ENCODE measurements at regions not wholly inside any gene's neighbourhood (a gene's known extent, or its start where the extent isn't known, plus 50 kb on each side); places are given as distances from the start of the nearest gene placed in this dataset.
"Not testable (repeated sequence)": the region's sequence is repeated elsewhere in the genome, so short reads cannot be mapped to it uniquely, and the experiment has no call there.

- DNase-seq, result no peak
Measured at GRCh38 chr2:125227843-125228392, 1202.8 kb downstream of the CNTNAP5 start.

DNA sequence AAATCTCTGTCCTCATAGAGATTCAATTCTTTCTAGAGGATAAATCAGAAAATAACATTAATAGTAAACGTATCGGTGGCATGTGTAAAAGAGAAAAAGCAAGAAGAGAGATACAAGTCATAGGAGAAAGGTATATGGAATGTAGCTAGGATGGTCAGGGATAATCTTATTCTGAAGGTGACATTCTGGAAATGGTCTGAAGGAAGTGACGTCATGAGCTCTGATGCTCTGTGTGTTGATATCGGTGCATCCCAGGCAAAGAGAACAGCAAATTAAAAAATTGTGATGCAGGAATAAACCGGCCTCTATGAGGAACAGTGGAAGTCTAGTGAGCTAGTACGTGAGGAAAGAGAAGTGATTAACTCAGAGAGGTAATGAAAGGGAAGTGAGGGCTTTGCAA is 1215.8 kb downstream of the CNTNAP5 start:
- Mint-ChIP-seq H3K36me3 (no peaks in the 10 kb centered on the region), H3K27ac (no peak overlapping the region), H3K4me3 (no peak overlapping the region), H3K9me3 (peaks cover 4 to 16% (median 9%) of the 10 kb centered on the region in 7 donors), H3K27me3 (no peaks in the 10 kb centered on the region), H3K4me1 (no peaks in the 10 kb centered on the region)
- Histone ChIP-seq H3K4me3 (ENCODE audit: low read depth, low read length) (no peak overlapping the region), H3K27me3 (ENCODE audit: control insufficient read depth, insufficient read depth, low read length) (no peaks in the 10 kb centered on the region), H3K36me3 (ENCODE audit: control insufficient read depth, insufficient read depth, low read length) (no peaks in the 10 kb centered on the region), H3K9me3 (ENCODE audit: control insufficient read depth in 2 of 2, low read length in 2 of 2) (peaks cover 0 to 5% of the 10 kb centered on the region in 2 experiments), H3K27ac (ENCODE audit: insufficient read depth, low read length, poor library complexity, severe bottlenecking) (no peak overlapping the region), H3K4me1 (ENCODE audit: control insufficient read depth, insufficient read depth, low read length, poor library complexity, severe bottlenecking) (no peaks in the 10 kb centered on the region)
- no peak for ATAC-seq (ENCODE audit: low read depth in 2 of 2)
- no peak for DNase-seq

More at GRCh38 chr2:125227843-125228392, 1202.8 kb downstream of the CNTNAP5 start:
- no peaks in the 10 kb centered on the region for H3K36me3 ChIP-seq (ENCODE audit: control insufficient read depth, insufficient read depth, low read length)
- no peaks in the 10 kb centered on the region for H3K4me1 ChIP-seq (ENCODE audit: control insufficient read depth, insufficient read depth, low read length, poor library complexity, severe bottlenecking)
- ATAC-seq (ENCODE audit: low read depth in 2 of 2), result no peak
- H3K4me3 ChIP-seq (ENCODE audit: low read depth, low read length), result no peak overlapping the region
- H3K9me3 ChIP-seq (ENCODE audit: control insufficient read depth in 2 of 2, low read length in 2 of 2), result peaks cover 0 to 9% of the 10 kb centered on the region in 2 experiments
- H3K36me3 Mint-ChIP-seq, result no peaks in the 10 kb centered on the region
- H3K4me1 Mint-ChIP-seq, result no peaks in the 10 kb centered on the region
- H3K4me3 Mint-ChIP-seq, result no peak overlapping the region
- H3K27ac Mint-ChIP-seq, result no peak overlapping the region
- H3K27ac ChIP-seq (ENCODE audit: insufficient read depth, low read length, poor library complexity, severe bottlenecking), result no peak overlapping the region
- no peaks in the 10 kb centered on the region for H3K27me3 ChIP-seq (ENCODE audit: control insufficient read depth, insufficient read depth, low read length)
- no peaks in the 10 kb centered on the region for H3K27me3 Mint-ChIP-seq
- H3K9me3 Mint-ChIP-seq, result peaks cover 0 to 17% (median 9%) of the 10 kb centered on the region in 7 donors

DNA sequence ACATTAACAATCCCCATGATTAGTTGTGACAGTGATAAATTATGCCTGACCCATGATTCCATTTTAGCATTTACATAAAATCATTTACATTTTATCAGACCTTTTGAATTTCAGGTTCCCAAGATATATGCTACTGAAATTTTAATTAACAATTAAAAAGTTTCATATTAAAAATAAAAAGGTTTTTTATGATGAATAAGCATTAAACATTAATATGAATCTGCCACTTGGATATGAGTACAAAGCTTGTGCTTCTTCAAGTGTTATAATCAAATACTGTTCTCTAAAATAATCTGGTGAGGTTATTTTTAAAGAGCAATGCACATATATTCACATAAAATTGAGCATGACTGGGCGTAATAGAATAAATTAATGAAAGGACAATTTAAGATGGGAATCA is 1218.0 kb downstream of the CNTNAP5 start:
- Mint-ChIP-seq H3K4me3 (no peak overlapping the region), H3K4me1 (no peaks in the 10 kb centered on the region), H3K27ac (no peak overlapping the region), H3K9me3 (peaks cover 4 to 23% (median 8%) of the 10 kb centered on the region in 7 donors), H3K27me3 (no peaks in the 10 kb centered on the region), H3K36me3 (no peaks in the 10 kb centered on the region)
- Histone ChIP-seq H3K27ac (ENCODE audit: insufficient read depth, low read length, poor library complexity, severe bottlenecking) (no peak overlapping the region), H3K36me3 (ENCODE audit: control insufficient read depth, insufficient read depth, low read length) (no peaks in the 10 kb centered on the region), H3K9me3 (ENCODE audit: control insufficient read depth in 2 of 2, low read length in 2 of 2) (peaks cover 0 to 5% of the 10 kb centered on the region in 2 experiments), H3K4me3 (ENCODE audit: low read depth, low read length) (no peak overlapping the region), H3K4me1 (ENCODE audit: control insufficient read depth, insufficient read depth, low read length, poor library complexity, severe bottlenecking) (no peaks in the 10 kb centered on the region), H3K27me3 (ENCODE audit: control insufficient read depth, insufficient read depth, low read length) (no peaks in the 10 kb centered on the region)
- ATAC-seq (ENCODE audit: low read depth in 2 of 2), result no peak
- DNase-seq, result no peak

DNA sequence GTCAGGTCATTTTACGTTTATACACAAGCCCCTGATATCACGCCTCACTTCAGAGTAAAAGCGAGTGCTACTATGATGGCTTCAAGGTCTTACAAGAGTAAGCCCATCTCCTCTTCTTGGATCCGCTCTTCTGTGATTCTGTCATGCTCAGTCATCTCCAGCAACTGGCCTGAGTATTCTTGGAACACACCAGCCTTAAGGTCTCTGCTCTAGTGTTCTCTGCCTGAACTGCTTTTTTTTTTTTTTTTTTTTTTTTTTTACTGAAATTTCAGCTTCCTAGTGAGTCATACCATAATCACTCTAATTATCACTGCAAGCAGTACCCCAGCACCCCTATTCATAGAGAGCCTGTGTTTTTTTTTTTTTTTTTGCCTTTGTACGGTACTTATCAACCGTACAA is 1228.9 kb downstream of the CNTNAP5 start:
- H3K27me3 Mint-ChIP-seq, result peaks cover 4% of the 10 kb centered on the region
- no peak for ATAC-seq (ENCODE audit: low read depth in 2 of 2)
- no peak overlapping the region for H3K4me3 Mint-ChIP-seq
- H3K9me3 Mint-ChIP-seq, result peaks cover 0 to 14% (median 2%) of the 10 kb centered on the region in 7 donors
- DNase-seq, result no peak
- no peak overlapping the region for H3K4me3 ChIP-seq (ENCODE audit: low read depth, low read length)
- no peaks in the 10 kb centered on the region for H3K36me3 ChIP-seq (ENCODE audit: control insufficient read depth, insufficient read depth, low read length)
- no peak overlapping the region for H3K27ac Mint-ChIP-seq
- no peaks in the 10 kb centered on the region for H3K9me3 ChIP-seq (ENCODE audit: control insufficient read depth in 2 of 2, low read length in 2 of 2)
- H3K27ac ChIP-seq (ENCODE audit: insufficient read depth, low read length, poor library complexity, severe bottlenecking), result no peak overlapping the region
- H3K4me1 Mint-ChIP-seq, result no peaks in the 10 kb centered on the region
- H3K36me3 Mint-ChIP-seq, result no peaks in the 10 kb centered on the region
- H3K4me1 ChIP-seq (ENCODE audit: control insufficient read depth, insufficient read depth, low read length, poor library complexity, severe bottlenecking), result no peaks in the 10 kb centered on the region
- no peaks in the 10 kb centered on the region for H3K27me3 ChIP-seq (ENCODE audit: control insufficient read depth, insufficient read depth, low read length)

DNA sequence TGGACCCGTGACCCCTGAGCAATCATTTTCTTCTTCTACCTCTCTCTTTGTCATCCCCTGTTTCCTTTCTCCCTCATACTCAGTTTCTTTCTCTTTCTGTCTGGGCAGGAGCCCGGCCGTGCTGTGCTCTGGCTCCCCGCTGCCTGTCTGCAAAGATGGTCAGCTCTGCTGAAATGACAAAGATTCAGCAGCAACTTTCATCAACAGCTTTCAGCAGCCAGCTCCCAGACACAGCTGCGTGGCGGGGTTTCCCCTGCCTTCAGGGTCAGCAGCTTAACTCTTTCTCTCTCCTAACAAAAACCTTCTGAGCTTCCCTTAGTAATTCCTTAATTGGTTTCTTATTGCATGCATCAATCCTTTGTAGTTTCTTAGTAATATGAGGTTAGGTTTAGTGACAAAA is 1234.4 kb downstream of the CNTNAP5 start:
- ATAC-seq (ENCODE audit: low read depth in 2 of 2) (no peak), DNase-seq (no peak)
- Mint-ChIP-seq H3K36me3 (no peaks in the 10 kb centered on the region), H3K4me1 (no peaks in the 10 kb centered on the region), H3K27ac (no peak overlapping the region), H3K4me3 (no peak overlapping the region), H3K27me3 (peaks cover 4% of the 10 kb centered on the region), H3K9me3 (peaks cover 0 to 11% (median 4%) of the 10 kb centered on the region in 7 donors)
- Histone ChIP-seq H3K9me3 (ENCODE audit: control insufficient read depth in 2 of 2, low read length in 2 of 2) (peaks cover 0 to 5% of the 10 kb centered on the region in 2 experiments), H3K4me1 (ENCODE audit: control insufficient read depth, insufficient read depth, low read length, poor library complexity, severe bottlenecking) (no peaks in the 10 kb centered on the region), H3K4me3 (ENCODE audit: low read depth, low read length) (no peak overlapping the region), H3K27ac (ENCODE audit: insufficient read depth, low read length, poor library complexity, severe bottlenecking) (no peak overlapping the region), H3K36me3 (ENCODE audit: control insufficient read depth, insufficient read depth, low read length) (no peaks in the 10 kb centered on the region), H3K27me3 (ENCODE audit: control insufficient read depth, insufficient read depth, low read length) (no peaks in the 10 kb centered on the region)

DNA sequence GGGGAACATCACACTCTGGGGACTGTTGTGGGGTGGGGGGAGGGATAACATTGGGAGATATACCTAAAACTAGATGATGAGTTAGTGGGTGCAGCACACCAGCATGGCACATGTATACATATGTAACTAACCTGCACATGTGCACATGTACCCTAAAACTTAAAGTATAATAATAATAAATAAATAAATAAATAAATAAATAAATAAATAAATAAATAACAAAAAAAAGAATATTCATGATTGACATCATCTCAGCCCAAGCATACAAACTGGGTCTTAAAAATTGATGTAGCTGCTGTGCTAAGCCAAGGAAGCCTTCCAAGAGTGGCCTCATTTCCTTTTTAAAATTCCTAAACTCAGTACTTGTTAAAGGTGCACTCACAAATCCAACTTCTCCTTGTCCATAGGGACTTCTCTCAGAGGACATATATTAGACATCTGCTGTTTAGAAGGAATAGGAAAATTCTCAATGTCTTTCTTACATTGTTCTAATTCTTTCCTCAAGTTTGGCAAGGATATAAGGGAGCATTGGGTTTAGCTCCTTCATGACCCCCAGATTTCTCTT is 1235.4 kb downstream of the CNTNAP5 start:
- not testable (repeated sequence) for H3K27me3 Mint-ChIP-seq; H3K9me3 ChIP-seq (ENCODE audit: control insufficient read depth in 2 of 2, low read length in 2 of 2); H3K4me3 Mint-ChIP-seq; H3K27me3 ChIP-seq (ENCODE audit: control insufficient read depth, insufficient read depth, low read length); DNase-seq; H3K27ac ChIP-seq (ENCODE audit: insufficient read depth, low read length, poor library complexity, severe bottlenecking); H3K4me1 ChIP-seq (ENCODE audit: control insufficient read depth, insufficient read depth, low read length, poor library complexity, severe bottlenecking); H3K4me1 Mint-ChIP-seq; H3K36me3 ChIP-seq (ENCODE audit: control insufficient read depth, insufficient read depth, low read length); H3K4me3 ChIP-seq (ENCODE audit: low read depth, low read length); H3K27ac Mint-ChIP-seq; H3K36me3 Mint-ChIP-seq; ATAC-seq (ENCODE audit: low read depth in 2 of 2)
- peaks cover 0 to 11% (median 6%) of the 10 kb centered on the region in 7 donors for H3K9me3 Mint-ChIP-seq

- Histone ChIP-seq H3K4me3 (ENCODE audit: low read depth, low read length) (no peak overlapping the region), H3K9me3 (ENCODE audit: control insufficient read depth in 2 of 2, low read length in 2 of 2) (peaks cover 0 to 5% of the 10 kb centered on the region in 2 experiments), H3K27ac (ENCODE audit: insufficient read depth, low read length, poor library complexity, severe bottlenecking) (no peak overlapping the region), H3K27me3 (ENCODE audit: control insufficient read depth, insufficient read depth, low read length) (no peaks in the 10 kb centered on the region), H3K4me1 (ENCODE audit: control insufficient read depth, insufficient read depth, low read length, poor library complexity, severe bottlenecking) (no peaks in the 10 kb centered on the region), H3K36me3 (ENCODE audit: control insufficient read depth, insufficient read depth, low read length) (no peaks in the 10 kb centered on the region)
- no peak for DNase-seq
- Mint-ChIP-seq H3K9me3 (peaks cover 0 to 12% (median 7%) of the 10 kb centered on the region in 7 donors), H3K27ac (no peak overlapping the region), H3K4me1 (no peaks in the 10 kb centered on the region), H3K36me3 (no peaks in the 10 kb centered on the region), H3K27me3 (no peaks in the 10 kb centered on the region), H3K4me3 (no peak overlapping the region)
- no peak for ATAC-seq (ENCODE audit: low read depth in 2 of 2)
Measured at GRCh38 chr2:125264453-125264852, 1239.4 kb downstream of the CNTNAP5 start.

DNA sequence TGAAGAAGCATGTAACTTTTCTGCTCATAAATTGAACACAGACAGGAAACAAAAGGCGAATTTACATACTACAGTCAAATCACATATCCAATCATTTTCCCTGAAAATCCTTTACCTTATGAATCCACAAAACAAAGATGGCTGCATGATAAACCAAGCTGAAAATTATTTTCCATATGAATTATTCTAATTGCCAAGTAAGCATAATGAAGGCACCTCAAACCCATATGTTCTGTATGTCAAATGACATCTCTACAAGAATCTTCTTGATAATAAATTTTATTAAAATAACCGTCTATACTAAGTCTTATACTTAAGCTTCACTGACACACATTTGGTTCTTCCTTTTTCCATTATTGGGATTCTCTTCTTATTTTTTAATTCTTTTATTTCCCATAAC is 1242.6 kb downstream of the CNTNAP5 start:
- Mint-ChIP-seq H3K4me1 (no peaks in the 10 kb centered on the region), H3K27ac (no peak overlapping the region), H3K27me3 (no peaks in the 10 kb centered on the region), H3K9me3 (peaks cover 0 to 13% (median 7%) of the 10 kb centered on the region in 7 donors), H3K36me3 (no peaks in the 10 kb centered on the region), H3K4me3 (no peak overlapping the region)
- DNase-seq, result no peak
- Histone ChIP-seq H3K36me3 (ENCODE audit: control insufficient read depth, insufficient read depth, low read length) (no peaks in the 10 kb centered on the region), H3K27ac (ENCODE audit: insufficient read depth, low read length, poor library complexity, severe bottlenecking) (no peak overlapping the region), H3K4me1 (ENCODE audit: control insufficient read depth, insufficient read depth, low read length, poor library complexity, severe bottlenecking) (no peaks in the 10 kb centered on the region), H3K9me3 (ENCODE audit: control insufficient read depth in 2 of 2, low read length in 2 of 2) (no peaks in the 10 kb centered on the region), H3K4me3 (ENCODE audit: low read depth, low read length) (no peak overlapping the region), H3K27me3 (ENCODE audit: control insufficient read depth, insufficient read depth, low read length) (no peaks in the 10 kb centered on the region)
- ATAC-seq (ENCODE audit: low read depth in 2 of 2), result no peak
